HFFc6 (cell line): ENCODE measurements at regions not wholly inside any gene's neighbourhood (a gene's known extent, or its start where the extent isn't known, plus 50 kb on each side); places are given as distances from the start of the nearest gene placed in this dataset.

Experiments
- DNase-seq: peaks from one replicate; pipeline ENCODE4 v3.0.0-alpha.2; 2018
- H3K27ac Mint-ChIP-seq: 2 replicates; pipeline ENCODE4 v1.8.0; 2020; ENCODE audit warnings: mild to moderate bottlenecking, mixed read lengths
- H3K27me3 Mint-ChIP-seq: 2 replicates; pipeline ENCODE4 v1.8.0; 2021; ENCODE audit warnings: mild to moderate bottlenecking, moderate library complexity, mixed read lengths; ENCODE audit not compliant: insufficient read depth
- H3K36me3 Mint-ChIP-seq: 2 replicates; pipeline ENCODE4 v1.8.0; 2021; ENCODE audit warnings: low read depth, mixed read lengths
- H3K4me1 Mint-ChIP-seq: 2 replicates; pipeline ENCODE4 v1.8.0; 2020; ENCODE audit warnings: low read depth, mixed read lengths
- H3K4me3 Mint-ChIP-seq: 2 replicates; pipeline ENCODE4 v1.8.0; 2020; ENCODE audit warnings: mild to moderate bottlenecking, moderate library complexity, mixed read lengths
- H3K9me3 Mint-ChIP-seq: 2 replicates; pipeline ENCODE4 v1.8.0; 2020; ENCODE audit warnings: mild to moderate bottlenecking, mixed read lengths
- CTCF ChIP-seq: fragments of 200-600 bp; sonication (generic); IDR thresholded peaks from 2 replicates; pipeline ENCODE4 v1.5.0; 2021; ENCODE audit warnings: antibody characterized with exemption, mild to moderate bottlenecking

- no peak for TF ChIP-seq CTCF
- H3K27me3 Mint-ChIP-seq: no peaks in the 10 kb centered on the region; the same call in none of the 2 replicates
- H3K36me3 Mint-ChIP-seq: peaks cover 12% of the 10 kb centered on the region
- H3K27ac Mint-ChIP-seq: peak overlapping the region; percentile 92
- H3K4me1 Mint-ChIP-seq: peaks cover 88% of the 10 kb centered on the region
- peak overlapping the region; percentile 69 for H3K4me3 Mint-ChIP-seq
- peak; percentile 97 for DNase-seq
- peaks cover 10% of the 10 kb centered on the region for H3K9me3 Mint-ChIP-seq
Observed at GRCh38 chr18:8946066-8946838, 156.2 kb upstream of the NDUFV2 start.

GRCh38 chr18:8947566-8947965, 154.9 kb upstream of the NDUFV2 start:
- H3K36me3 Mint-ChIP-seq: peaks cover 12% of the 10 kb centered on the region
- no peaks in the 10 kb centered on the region; the same call in none of the 2 replicates for H3K27me3 Mint-ChIP-seq
- no peak overlapping the region for H3K4me3 Mint-ChIP-seq
- H3K9me3 Mint-ChIP-seq: peaks cover 10% of the 10 kb centered on the region
- H3K4me1 Mint-ChIP-seq: peaks cover 92% of the 10 kb centered on the region
- peak overlapping the region; percentile 90 for H3K27ac Mint-ChIP-seq
- no peak for DNase-seq
- TF ChIP-seq CTCF: no peak

GRCh38 chr18:8948011-8948410, 154.5 kb upstream of the NDUFV2 start:
- peaks cover 10% of the 10 kb centered on the region for H3K9me3 Mint-ChIP-seq

GRCh38 chr18:8948471-8949149, 153.9 kb upstream of the NDUFV2 start:
- no peaks in the 10 kb centered on the region; the same call in none of the 2 replicates for H3K27me3 Mint-ChIP-seq
- peaks cover 12% of the 10 kb centered on the region for H3K36me3 Mint-ChIP-seq
- H3K9me3 Mint-ChIP-seq: peaks cover 15% of the 10 kb centered on the region
- peaks cover 92% of the 10 kb centered on the region for H3K4me1 Mint-ChIP-seq
- peak overlapping the region; percentile 82 for H3K4me3 Mint-ChIP-seq
- H3K27ac Mint-ChIP-seq: peak overlapping the region; percentile 90
- peak; percentile 97 for DNase-seq
- no peak for TF ChIP-seq CTCF

More at GRCh38 chr18:8948011-8948410, 154.5 kb upstream of the NDUFV2 start:
- peak overlapping the region; percentile 90 for H3K27ac Mint-ChIP-seq
- peak overlapping the region; percentile 82 for H3K4me3 Mint-ChIP-seq
- DNase-seq: no peak
- peaks cover 92% of the 10 kb centered on the region for H3K4me1 Mint-ChIP-seq
- H3K27me3 Mint-ChIP-seq: no peaks in the 10 kb centered on the region; the same call in none of the 2 replicates
- peaks cover 12% of the 10 kb centered on the region for H3K36me3 Mint-ChIP-seq
- TF ChIP-seq CTCF: no peak

DNA sequence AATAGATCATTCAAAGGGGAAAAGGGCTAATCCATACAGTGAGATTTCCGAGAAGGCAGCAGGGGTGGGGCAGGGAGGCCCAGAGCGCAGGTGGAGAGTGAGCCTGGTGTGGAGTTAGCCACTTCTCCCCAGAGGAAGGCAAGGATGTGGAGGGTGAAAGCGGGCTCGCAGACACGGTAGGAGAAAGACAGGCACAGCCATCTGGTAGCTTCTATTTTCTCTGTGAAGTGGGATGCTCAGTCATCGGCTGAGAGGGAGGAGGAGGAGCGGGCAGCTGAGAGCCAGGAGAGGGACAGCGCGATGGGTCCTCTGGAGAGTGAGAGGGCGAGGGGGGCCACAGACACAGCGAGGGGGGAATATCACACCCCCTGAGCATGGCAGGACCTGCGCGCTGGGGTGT, 153.3 kb upstream of the NDUFV2 start:
- DNase-seq: peak; percentile 64
- H3K9me3 Mint-ChIP-seq: peaks cover 21% of the 10 kb centered on the region
- H3K4me1 Mint-ChIP-seq: peaks cover 86% of the 10 kb centered on the region
- H3K27me3 Mint-ChIP-seq: no peaks in the 10 kb centered on the region; the same call in none of the 2 replicates
- peaks cover 12% of the 10 kb centered on the region for H3K36me3 Mint-ChIP-seq
- peak overlapping the region; percentile 82 for H3K4me3 Mint-ChIP-seq
- TF ChIP-seq CTCF: no peak
- peak overlapping the region; percentile 90 for H3K27ac Mint-ChIP-seq
